Lung microvascular endothelial cell (primary cell): ENCODE measurements at regions not wholly inside any gene's neighbourhood (a gene's known extent, or its start where the extent isn't known, plus 50 kb on each side); places are given as distances from the start of the nearest gene placed in this dataset.

Source experiments
- DNase-seq, 2 donors: peaks; one replicate each; pipeline versions ENCODE4 v3.0.0 to v3.0.0-alpha.2; 2010; ENCODE audit warnings: low read depth in 2 of 2

DNA sequence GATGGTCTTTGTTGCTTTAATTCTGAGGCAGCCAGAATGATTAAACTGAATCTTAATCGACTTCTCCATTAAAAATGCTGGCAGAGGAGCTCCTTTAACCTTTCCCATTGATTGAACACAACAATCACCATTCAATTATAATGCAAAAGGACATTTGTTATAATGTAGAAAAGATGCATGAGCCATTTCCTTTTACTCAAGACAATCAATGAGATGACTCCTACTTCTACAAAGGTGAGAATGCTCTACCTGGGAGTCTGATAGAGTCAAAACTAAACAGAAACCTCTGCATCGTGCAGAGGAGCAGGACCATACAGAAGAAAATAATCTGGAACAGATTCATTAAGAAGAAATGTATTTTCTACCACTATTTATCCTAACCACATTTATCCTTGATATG, 253.6 kb upstream of the DACH1 start:
- no peak for DNase-seq

DNA sequence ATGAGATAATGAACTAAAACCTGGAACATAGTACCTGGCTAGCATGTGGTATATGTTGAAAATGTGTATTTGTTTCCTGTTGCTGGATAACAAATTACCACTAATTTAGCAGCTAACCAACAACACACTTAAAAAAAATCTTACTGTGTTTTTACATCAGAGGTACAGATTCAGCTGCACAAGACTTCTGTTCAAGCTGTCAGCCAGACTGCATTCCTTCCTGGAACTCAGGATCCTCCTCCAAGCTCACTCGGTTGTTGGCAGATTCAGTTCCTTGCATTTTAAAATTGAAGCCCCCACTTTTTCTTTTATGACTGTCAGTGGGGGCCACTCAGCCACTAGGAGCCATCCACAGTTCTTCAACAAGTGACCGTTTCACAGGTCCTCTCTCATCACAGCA, 246.9 kb upstream of the DACH1 start:
- no peak for DNase-seq

DNA sequence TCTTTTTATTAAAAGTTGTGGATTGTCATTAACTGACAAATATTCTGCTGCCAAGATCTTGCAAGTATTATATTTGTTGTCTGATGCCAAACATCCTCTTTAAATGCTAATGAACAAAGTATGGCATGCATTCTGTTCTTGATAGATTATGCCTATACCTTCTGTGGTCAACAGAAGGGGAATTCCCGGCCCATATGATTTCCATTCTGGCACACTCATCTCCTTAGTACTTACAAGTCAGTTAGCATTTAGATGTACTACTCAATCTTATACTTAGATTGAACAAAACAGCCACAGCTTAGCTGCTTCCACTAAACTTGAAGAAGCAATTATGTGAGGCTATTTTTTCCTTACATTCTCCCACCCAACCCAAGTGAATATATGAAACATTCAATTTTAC, 246.1 kb upstream of the DACH1 start:
- no peak for DNase-seq

- no peak for DNase-seq
Observed at GRCh38 chr13:72112216-72112615, 245.2 kb upstream of the DACH1 start.

- DNase-seq = peak in 1 of 2 donors; percentile 14
Observed at GRCh38 chr13:72109863-72110262, 242.9 kb upstream of the DACH1 start.

- DNase-seq = no peak
Observed at GRCh38 chr13:72104656-72105180, 237.7 kb upstream of the DACH1 start.

GRCh38 chr13:72101768-72102400, 234.9 kb upstream of the DACH1 start:
- DNase-seq = no peak

DNA sequence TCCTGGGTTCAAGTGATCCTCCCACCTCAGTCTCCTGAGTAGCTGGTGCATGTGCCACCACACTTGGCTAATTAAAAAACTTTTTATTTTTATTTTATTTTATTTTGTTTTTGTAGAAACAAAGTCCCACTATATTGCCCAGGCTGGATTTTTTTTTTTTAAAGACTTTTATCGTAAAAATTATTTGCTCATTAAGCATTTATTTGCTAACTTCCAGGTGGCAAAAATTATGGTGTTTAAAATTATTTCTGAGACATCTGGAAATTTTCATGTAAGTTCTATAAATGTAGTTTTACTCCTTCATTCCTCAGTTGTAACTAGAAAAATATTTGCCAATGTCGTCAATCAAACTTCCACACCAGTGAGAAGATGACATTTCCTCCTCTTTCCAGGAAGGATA, 233.3 kb upstream of the DACH1 start:
- DNase-seq = no peak

- no peak for DNase-seq
Observed at GRCh38 chr13:72097568-72097967, 230.6 kb upstream of the DACH1 start.

DNA sequence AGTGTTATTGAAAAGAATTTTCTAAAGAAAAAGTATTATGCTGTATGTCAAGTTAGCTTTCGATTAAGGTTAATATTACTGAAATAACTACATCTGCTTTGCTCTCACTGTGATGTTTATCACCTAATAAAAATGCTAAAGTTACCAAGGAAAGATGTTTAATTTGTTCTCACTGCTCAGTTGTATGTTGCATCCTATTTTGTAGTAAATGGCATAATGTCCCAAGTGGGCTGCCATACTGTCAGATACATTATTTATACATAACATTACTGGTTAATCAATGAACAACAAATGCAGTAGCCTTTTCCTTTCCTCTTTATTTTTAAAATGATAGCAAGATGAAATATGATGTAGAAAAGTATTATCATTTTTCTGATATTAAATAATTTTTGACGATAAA, 226.3 kb upstream of the DACH1 start:
- no peak for DNase-seq

DNA sequence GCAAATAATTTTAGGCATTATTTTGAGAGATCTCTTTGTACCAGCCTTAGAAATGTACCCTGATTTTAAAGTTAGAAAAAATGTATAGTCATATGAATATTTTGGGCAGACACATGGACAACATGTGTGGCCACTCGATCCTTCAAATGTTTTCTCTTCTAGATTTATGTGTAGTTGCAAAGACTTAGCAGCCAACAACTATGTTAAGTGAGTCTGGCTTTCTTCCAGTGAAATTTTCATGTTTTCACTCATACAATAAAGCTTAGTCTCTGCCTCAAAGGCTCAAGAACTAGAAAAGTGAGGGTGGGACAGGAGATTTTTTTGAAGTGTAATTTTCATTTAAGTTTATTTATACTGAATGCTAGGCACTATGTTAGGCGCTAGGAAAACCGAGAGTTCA, 207.7 kb upstream of the DACH1 start:
- DNase-seq = no peak

GRCh38 chr13:72072261-72072660, 205.3 kb upstream of the DACH1 start:
- DNase-seq = no peak

- no peak for DNase-seq
Observed at GRCh38 chr13:72071713-72072112, 204.7 kb upstream of the DACH1 start.

GRCh38 chr13:72062566-72062965, 195.6 kb upstream of the DACH1 start:
- peak; percentile 0 to 22 for DNase-seq

DNA sequence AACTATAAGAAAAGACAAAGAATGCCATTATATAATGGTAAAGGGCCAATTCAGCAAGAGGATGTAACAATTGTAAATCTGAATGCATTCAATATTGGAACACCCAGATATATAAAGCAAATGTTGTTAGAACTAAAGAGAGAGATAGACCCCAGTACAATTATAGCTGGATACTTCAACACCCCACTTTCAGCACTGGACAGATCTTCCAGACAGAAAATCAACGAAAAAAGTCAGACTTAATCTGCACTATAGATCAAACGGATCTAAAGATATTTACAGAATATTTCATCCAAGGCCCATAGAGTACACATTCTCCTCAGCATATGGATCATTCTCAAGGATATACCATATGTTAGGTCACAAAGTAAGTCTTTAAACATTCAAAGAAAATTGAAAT, 194.6 kb upstream of the DACH1 start:
- no peak for DNase-seq

- DNase-seq = no peak
Observed at GRCh38 chr13:72050251-72050650, 183.2 kb upstream of the DACH1 start.

DNA sequence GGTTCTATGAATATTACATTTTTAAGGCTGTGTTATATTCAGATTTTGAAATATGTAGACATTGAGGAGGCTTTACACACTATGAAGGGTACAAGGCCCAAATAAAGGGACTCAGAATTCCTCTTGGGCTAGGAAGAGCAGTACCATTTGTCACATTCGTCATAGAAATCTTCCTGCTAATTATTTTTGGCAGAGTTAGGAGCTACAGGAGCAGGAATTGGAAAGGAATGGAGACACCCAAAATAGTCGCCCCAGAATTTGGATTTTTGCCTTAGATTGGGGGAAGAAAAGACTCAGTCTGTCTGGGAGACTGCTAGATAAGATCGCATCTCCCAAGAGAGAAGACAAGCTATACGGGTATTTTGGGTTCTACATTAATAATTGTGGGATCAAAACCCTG, 176.4 kb upstream of the DACH1 start:
- DNase-seq = no peak

DNA sequence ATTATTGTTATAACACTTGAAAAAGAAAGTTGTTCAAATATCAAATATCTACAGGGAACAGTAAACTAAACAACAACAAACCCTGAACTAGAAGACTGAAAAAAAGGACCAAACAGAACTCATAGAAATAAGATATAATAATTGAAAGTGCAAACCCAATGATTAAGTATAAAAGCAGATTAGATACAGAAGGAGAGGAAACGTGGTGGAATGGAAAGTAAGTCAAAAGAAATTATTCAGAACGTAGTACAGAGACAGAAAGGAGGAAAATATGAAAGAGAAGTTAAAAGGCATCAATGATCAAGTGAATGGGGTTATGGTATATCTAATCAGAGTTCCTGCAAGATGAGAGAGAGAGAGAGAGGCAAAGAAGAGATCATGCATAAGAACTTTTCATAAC, 174.2 kb upstream of the DACH1 start:
- DNase-seq = no peak

DNA sequence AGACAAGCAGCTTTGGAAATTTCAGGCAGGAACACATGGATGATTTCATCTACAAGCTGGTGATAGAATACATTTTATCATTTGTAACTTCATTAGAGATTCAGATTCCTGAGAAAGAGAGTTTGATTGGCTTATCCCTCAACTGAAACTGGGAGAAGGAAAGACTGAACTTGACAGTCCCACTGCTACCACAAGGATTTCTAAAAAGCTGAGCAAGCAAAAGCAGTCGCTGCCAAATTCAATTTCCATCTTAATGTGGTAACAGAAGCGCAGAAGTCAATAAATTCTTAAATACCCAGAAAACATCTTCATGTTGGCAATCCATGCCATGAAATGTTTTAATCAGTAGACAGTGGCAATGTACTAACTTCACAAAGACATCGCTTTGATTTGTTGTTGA, 172.1 kb upstream of the DACH1 start:
- no peak for DNase-seq

GRCh38 chr13:72029981-72030380, 163.0 kb upstream of the DACH1 start:
- no peak for DNase-seq

DNA sequence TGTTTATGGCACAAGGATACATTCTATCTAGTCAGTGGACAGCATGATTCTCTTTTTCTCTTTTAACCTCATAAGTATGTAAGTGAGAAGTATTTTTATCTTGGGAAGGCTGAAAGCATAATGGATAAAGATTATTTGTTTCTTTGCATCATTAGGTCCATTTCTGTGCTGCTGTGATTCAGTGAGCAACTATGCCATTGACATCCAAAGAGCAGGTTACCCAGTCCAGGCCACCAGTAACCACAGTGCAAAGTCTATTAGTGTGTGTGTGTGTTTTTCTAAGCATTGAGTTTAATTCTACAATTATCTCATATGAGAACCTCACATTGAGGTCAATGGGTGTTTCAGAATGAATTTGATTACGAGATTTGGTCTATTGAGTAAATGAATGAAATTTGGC, 158.8 kb upstream of the DACH1 start:
- no peak for DNase-seq

GRCh38 chr13:72023895-72024294, 156.9 kb upstream of the DACH1 start:
- DNase-seq = no peak

GRCh38 chr13:72005455-72005854, 138.5 kb upstream of the DACH1 start:
- DNase-seq = no peak

- no peak for DNase-seq
Observed at GRCh38 chr13:72004784-72005374, 137.9 kb upstream of the DACH1 start.
